ENCODE measurements at regions not wholly inside any gene's neighbourhood (a gene's known extent, or its start where the extent isn't known, plus 50 kb on each side); places are given as distances from the start of the nearest gene placed in this dataset.

GRCh38 chr16:62926121-62926801 is 890.0 kb upstream of the CDH8 start:
- H3K9me3 ChIP-seq (ENCODE audit: low read depth, low read length), result no peaks in the 10 kb centered on the region
- DNase-seq (ENCODE audit: low read depth, low spot score), result no peak
- no peaks in the 10 kb centered on the region for H3K36me3 ChIP-seq (ENCODE audit: insufficient read depth, low read length)
- H3K4me3 ChIP-seq, result no peak overlapping the region
- no peak overlapping the region for H3K27ac ChIP-seq
- TF ChIP-seq POLR2AphosphoS5 (IDR thresholded peaks at IDR 0.05; ENCODE audit: borderline replicate concordance, low read depth, low read length), result no peak
- no peak for TF ChIP-seq FOXP2 (optimal IDR thresholded peaks at IDR 0.05; ENCODE audit: control extremely low read depth, extremely low read length, insufficient read depth)
- H3K9ac ChIP-seq (ENCODE audit: insufficient read length), result no peak overlapping the region

GRCh38 chr16:62921904-62922303 is 885.7 kb upstream of the CDH8 start:
- no peak for DNase-seq (ENCODE audit: low read depth, low spot score)

GRCh38 chr16:62913924-62914323 is 877.7 kb upstream of the CDH8 start:
- Histone ChIP-seq H3K9ac (ENCODE audit: insufficient read length) (no peak overlapping the region), H3K27ac (no peak overlapping the region), H3K36me3 (ENCODE audit: insufficient read depth, low read length) (no peaks in the 10 kb centered on the region), H3K4me3 (no peak overlapping the region), H3K9me3 (ENCODE audit: low read depth, low read length) (no peaks in the 10 kb centered on the region)
- DNase-seq (ENCODE audit: low read depth, low spot score), result no peak
- TF ChIP-seq POLR2AphosphoS5 (IDR thresholded peaks at IDR 0.05; ENCODE audit: borderline replicate concordance, low read depth, low read length) (no peak), EZH2 (IDR thresholded peaks at IDR 0.05) (no peak), FOXP2 (optimal IDR thresholded peaks at IDR 0.05; ENCODE audit: control extremely low read depth, extremely low read length, insufficient read depth) (no peak)

More at GRCh38 chr16:62921904-62922303, 885.7 kb upstream of the CDH8 start:
- Histone ChIP-seq H3K9me3 (ENCODE audit: low read depth, low read length) (no peaks in the 10 kb centered on the region), H3K36me3 (ENCODE audit: insufficient read depth, low read length) (no peaks in the 10 kb centered on the region), H3K9ac (ENCODE audit: insufficient read length) (no peak overlapping the region), H3K27ac (no peak overlapping the region), H3K4me3 (no peak overlapping the region)
- TF ChIP-seq EZH2 (IDR thresholded peaks at IDR 0.05), result no peak
- TF ChIP-seq FOXP2 (optimal IDR thresholded peaks at IDR 0.05; ENCODE audit: control extremely low read depth, extremely low read length, insufficient read depth), result no peak
- no peak for TF ChIP-seq POLR2AphosphoS5 (IDR thresholded peaks at IDR 0.05; ENCODE audit: borderline replicate concordance, low read depth, low read length)

DNA sequence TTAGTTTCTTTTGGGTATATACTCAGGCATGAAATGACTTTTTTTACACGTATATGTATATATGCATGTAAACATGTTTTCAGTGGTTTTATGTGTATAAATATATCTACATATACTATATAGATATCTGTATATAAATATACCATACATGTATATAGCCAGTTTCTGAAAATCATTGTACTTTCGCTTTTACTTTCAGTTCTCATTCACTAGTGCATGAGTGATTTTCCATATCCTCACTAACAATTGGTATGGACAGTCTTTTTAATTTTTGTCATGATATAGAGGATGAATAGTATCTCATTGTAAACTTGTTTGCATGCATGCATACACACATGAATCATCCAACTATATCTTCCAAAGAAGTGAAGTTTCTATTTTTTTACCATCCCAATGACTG is 877.1 kb upstream of the CDH8 start:
- no peak for TF ChIP-seq EZH2 (IDR thresholded peaks at IDR 0.05)
- no peak for TF ChIP-seq FOXP2 (optimal IDR thresholded peaks at IDR 0.05; ENCODE audit: control extremely low read depth, extremely low read length, insufficient read depth)
- TF ChIP-seq POLR2AphosphoS5 (IDR thresholded peaks at IDR 0.05; ENCODE audit: borderline replicate concordance, low read depth, low read length), result no peak
- no peak for DNase-seq (ENCODE audit: low read depth, low spot score)
- Histone ChIP-seq H3K9me3 (ENCODE audit: low read depth, low read length) (no peaks in the 10 kb centered on the region), H3K4me3 (no peak overlapping the region), H3K9ac (ENCODE audit: insufficient read length) (no peak overlapping the region), H3K36me3 (ENCODE audit: insufficient read depth, low read length) (no peaks in the 10 kb centered on the region), H3K27ac (no peak overlapping the region)

DNA sequence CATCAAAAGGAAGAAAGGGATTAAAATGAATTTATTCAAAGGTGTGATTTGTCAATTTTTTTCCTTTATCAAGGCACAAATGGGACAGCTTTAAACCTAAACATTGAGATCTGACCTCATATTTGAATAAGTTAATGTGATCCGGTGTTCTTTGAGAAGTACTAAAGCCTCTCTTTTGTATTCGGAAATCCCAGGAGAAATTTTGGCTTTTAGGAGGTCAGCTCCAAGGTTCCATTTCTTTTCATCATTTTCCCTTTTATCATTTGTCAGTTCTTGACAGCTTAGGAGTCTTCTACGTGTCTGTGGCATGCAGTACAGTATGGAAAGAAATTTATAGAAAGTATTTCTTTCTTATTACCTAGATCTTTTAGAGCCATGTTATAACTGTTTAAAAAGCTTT is 873.4 kb upstream of the CDH8 start:
- no peaks in the 10 kb centered on the region for H3K36me3 ChIP-seq (ENCODE audit: insufficient read depth, low read length)
- no peak overlapping the region for H3K4me3 ChIP-seq
- TF ChIP-seq FOXP2 (optimal IDR thresholded peaks at IDR 0.05; ENCODE audit: control extremely low read depth, extremely low read length, insufficient read depth) (no peak), POLR2AphosphoS5 (IDR thresholded peaks at IDR 0.05; ENCODE audit: borderline replicate concordance, low read depth, low read length) (no peak), EZH2 (IDR thresholded peaks at IDR 0.05) (no peak)
- H3K9ac ChIP-seq (ENCODE audit: insufficient read length), result no peak overlapping the region
- no peak for DNase-seq (ENCODE audit: low read depth, low spot score)
- no peaks in the 10 kb centered on the region for H3K9me3 ChIP-seq (ENCODE audit: low read depth, low read length)
- no peak overlapping the region for H3K27ac ChIP-seq

DNA sequence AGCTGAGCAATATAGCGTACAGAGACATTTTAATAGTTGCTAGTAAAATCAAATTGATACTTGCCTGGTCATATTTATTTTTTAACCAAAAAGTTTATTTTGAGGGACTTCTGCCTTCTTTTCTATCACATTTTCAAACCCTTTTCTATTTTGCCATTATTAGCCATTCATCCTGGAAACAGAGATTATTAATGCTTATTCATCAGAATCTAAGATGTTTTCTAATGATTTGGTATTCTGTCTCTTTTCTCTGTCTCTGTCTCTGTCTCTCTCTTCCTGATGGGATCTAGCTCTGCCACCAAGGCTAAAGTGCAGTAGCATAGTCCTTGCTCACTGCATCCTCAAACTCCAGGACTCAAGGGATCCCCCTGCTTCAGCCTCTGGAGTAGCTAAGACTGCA is 871.3 kb upstream of the CDH8 start:
- TF ChIP-seq EZH2 (IDR thresholded peaks at IDR 0.05), result no peak
- no peak for TF ChIP-seq FOXP2 (optimal IDR thresholded peaks at IDR 0.05; ENCODE audit: control extremely low read depth, extremely low read length, insufficient read depth)
- TF ChIP-seq POLR2AphosphoS5 (IDR thresholded peaks at IDR 0.05; ENCODE audit: borderline replicate concordance, low read depth, low read length), result no peak
- no peak overlapping the region for H3K27ac ChIP-seq
- no peak for DNase-seq (ENCODE audit: low read depth, low spot score)
- no peaks in the 10 kb centered on the region for H3K36me3 ChIP-seq (ENCODE audit: insufficient read depth, low read length)
- no peaks in the 10 kb centered on the region for H3K9me3 ChIP-seq (ENCODE audit: low read depth, low read length)
- H3K4me3 ChIP-seq, result no peak overlapping the region
- H3K9ac ChIP-seq (ENCODE audit: insufficient read length), result no peak overlapping the region

- H3K27ac ChIP-seq, result no peak overlapping the region
- H3K9ac ChIP-seq (ENCODE audit: insufficient read length), result no peak overlapping the region
- H3K36me3 ChIP-seq (ENCODE audit: insufficient read depth, low read length), result no peaks in the 10 kb centered on the region
- DNase-seq (ENCODE audit: low read depth, low spot score), result no peak
- no peak overlapping the region for H3K4me3 ChIP-seq
- H3K9me3 ChIP-seq (ENCODE audit: low read depth, low read length), result no peaks in the 10 kb centered on the region
- TF ChIP-seq FOXP2 (optimal IDR thresholded peaks at IDR 0.05; ENCODE audit: control extremely low read depth, extremely low read length, insufficient read depth) (no peak), POLR2AphosphoS5 (IDR thresholded peaks at IDR 0.05; ENCODE audit: borderline replicate concordance, low read depth, low read length) (no peak), EZH2 (IDR thresholded peaks at IDR 0.05) (no peak)
Observed at GRCh38 chr16:62903961-62904502, 867.8 kb upstream of the CDH8 start.

DNA sequence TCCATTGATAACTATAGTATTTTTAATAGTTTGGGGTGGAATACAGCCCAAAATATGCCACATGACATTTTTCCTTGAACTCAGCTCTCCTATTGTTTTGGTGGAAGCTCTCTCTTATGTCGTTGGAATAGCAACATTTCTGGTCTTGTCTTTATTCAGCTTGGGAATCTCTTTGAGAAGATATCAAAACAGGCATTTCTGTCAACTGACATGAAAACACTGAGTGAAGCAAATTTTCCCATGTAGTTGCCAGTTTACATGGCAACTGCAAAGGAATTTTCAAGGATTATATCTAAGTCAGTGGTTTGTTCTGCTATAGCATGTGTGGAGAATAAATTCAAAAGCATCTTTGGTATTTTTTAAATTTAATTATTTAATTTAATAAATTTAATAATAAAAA is 863.5 kb upstream of the CDH8 start:
- DNase-seq (ENCODE audit: low read depth, low spot score), result no peak
- Histone ChIP-seq H3K9me3 (ENCODE audit: low read depth, low read length) (no peaks in the 10 kb centered on the region), H3K27ac (no peak overlapping the region), H3K36me3 (ENCODE audit: insufficient read depth, low read length) (no peaks in the 10 kb centered on the region), H3K9ac (ENCODE audit: insufficient read length) (no peak overlapping the region), H3K4me3 (no peak overlapping the region)
- TF ChIP-seq FOXP2 (optimal IDR thresholded peaks at IDR 0.05; ENCODE audit: control extremely low read depth, extremely low read length, insufficient read depth), result no peak
- TF ChIP-seq EZH2 (IDR thresholded peaks at IDR 0.05), result no peak
- no peak for TF ChIP-seq POLR2AphosphoS5 (IDR thresholded peaks at IDR 0.05; ENCODE audit: borderline replicate concordance, low read depth, low read length)

- H3K36me3 ChIP-seq (ENCODE audit: insufficient read depth, low read length), result no peaks in the 10 kb centered on the region
Observed at GRCh38 chr16:62889097-62889496, 852.9 kb upstream of the CDH8 start.

More at GRCh38 chr16:62889097-62889496, 852.9 kb upstream of the CDH8 start:
- DNase-seq (ENCODE audit: low read depth, low spot score), result no peak
- TF ChIP-seq EZH2 (IDR thresholded peaks at IDR 0.05) (no peak), FOXP2 (optimal IDR thresholded peaks at IDR 0.05; ENCODE audit: control extremely low read depth, extremely low read length, insufficient read depth) (no peak), POLR2AphosphoS5 (IDR thresholded peaks at IDR 0.05; ENCODE audit: borderline replicate concordance, low read depth, low read length) (no peak)
- Histone ChIP-seq H3K4me3 (no peak overlapping the region), H3K9ac (ENCODE audit: insufficient read length) (no peak overlapping the region), H3K9me3 (ENCODE audit: low read depth, low read length) (no peaks in the 10 kb centered on the region), H3K27ac (no peak overlapping the region)

All from SK-N-MC (cell line).